ENCODE measurements at regions not wholly inside any gene's neighbourhood (a gene's known extent, or its start where the extent isn't known, plus 50 kb on each side); places are given as distances from the start of the nearest gene placed in this dataset.
"Not testable (repeated sequence)": the region's sequence is repeated elsewhere in the genome, so short reads cannot be mapped to it uniquely, and the experiment has no call there.

GRCh38 chr4:59583845-59584568 lies 1616.1 kb upstream of the ADGRL3 start:
- no peak for DNase-seq

- DNase-seq, result peak in 43 of 56 donors; percentile 2 to 83 (median 30)
These were observed 1602.4 kb upstream of the ADGRL3 start for GRCh38 chr4:59597536-59598329.

GRCh38 chr4:59598330-59598618 lies 1601.9 kb upstream of the ADGRL3 start:
- peak in 2 of 56 donors; percentile 0 to 2 for DNase-seq

- no peak for DNase-seq
These were observed 1591.7 kb upstream of the ADGRL3 start for GRCh38 chr4:59608466-59608865.

GRCh38 chr4:59612235-59612634 lies 1587.9 kb upstream of the ADGRL3 start:
- DNase-seq, result no peak

GRCh38 chr4:59615316-59615715 lies 1584.8 kb upstream of the ADGRL3 start:
- no peak for DNase-seq

- DNase-seq, result no peak
These were observed 1570.8 kb upstream of the ADGRL3 start for GRCh38 chr4:59629348-59629747.

GRCh38 chr4:59630235-59630634 lies 1569.9 kb upstream of the ADGRL3 start:
- DNase-seq, result no peak

- DNase-seq, result no peak
These were observed 1569.2 kb upstream of the ADGRL3 start for GRCh38 chr4:59630922-59631321.

GRCh38 chr4:59637596-59637995 lies 1562.5 kb upstream of the ADGRL3 start:
- no peak for DNase-seq

GRCh38 chr4:59643682-59644081 lies 1556.4 kb upstream of the ADGRL3 start:
- no peak for DNase-seq

GRCh38 chr4:59644765-59645164 lies 1555.4 kb upstream of the ADGRL3 start:
- DNase-seq, result no peak

- no peak for DNase-seq
These were observed 1554.0 kb upstream of the ADGRL3 start for GRCh38 chr4:59646082-59646481.

GRCh38 chr4:59647011-59647410 lies 1553.1 kb upstream of the ADGRL3 start:
- no peak for DNase-seq

GRCh38 chr4:59647500-59647899 lies 1552.6 kb upstream of the ADGRL3 start:
- DNase-seq, result no peak

GRCh38 chr4:59650861-59651260 lies 1549.3 kb upstream of the ADGRL3 start:
- no peak for DNase-seq

- no peak for DNase-seq
These were observed 1544.1 kb upstream of the ADGRL3 start for GRCh38 chr4:59655996-59656395.

- peak in 8 of 56 donors; percentile 0 to 21 (median 5) for DNase-seq
These were observed 1535.4 kb upstream of the ADGRL3 start for GRCh38 chr4:59664771-59665170.

- no peak for DNase-seq
These were observed 1533.5 kb upstream of the ADGRL3 start for GRCh38 chr4:59666645-59667044.

- no peak for DNase-seq
These were observed 1529.1 kb upstream of the ADGRL3 start for GRCh38 chr4:59671037-59671436.

GRCh38 chr4:59676389-59676788 lies 1523.7 kb upstream of the ADGRL3 start:
- DNase-seq, result no peak

- not testable (repeated sequence) for DNase-seq
These were observed 1523.1 kb upstream of the ADGRL3 start for GRCh38 chr4:59676992-59677391.

- no peak for DNase-seq
These were observed 1514.5 kb upstream of the ADGRL3 start for GRCh38 chr4:59685626-59686025.

Measured in amygdala (tissue), 56 donors.